ENCODE measurements at regions not wholly inside any gene's neighbourhood (a gene's known extent, or its start where the extent isn't known, plus 50 kb on each side); places are given as distances from the start of the nearest gene placed in this dataset.

DNA sequence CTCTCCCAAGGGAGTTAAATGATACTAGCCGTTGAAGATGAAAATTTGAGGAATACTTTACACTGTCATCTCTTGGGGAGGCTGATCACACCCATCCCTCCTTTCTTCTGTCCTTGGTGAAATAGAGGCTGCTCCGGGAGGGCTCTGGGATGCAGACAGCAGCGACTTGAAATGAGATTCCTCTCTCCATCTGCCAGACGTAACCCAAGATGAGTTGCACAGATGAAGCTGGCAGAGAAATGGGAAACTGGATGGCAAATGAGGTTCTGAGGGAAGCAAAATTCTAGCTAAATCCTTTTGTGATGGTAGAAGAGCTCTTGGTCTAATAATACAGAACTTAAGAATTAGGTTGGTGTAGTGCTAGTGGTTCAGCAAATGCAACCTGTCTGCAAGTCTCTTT, 201.4 kb downstream of the AASDH start:
- H3K4me3 ChIP-seq (ENCODE audit: low read depth, low read length) = no peak overlapping the region
- TF ChIP-seq, protein P1, sequence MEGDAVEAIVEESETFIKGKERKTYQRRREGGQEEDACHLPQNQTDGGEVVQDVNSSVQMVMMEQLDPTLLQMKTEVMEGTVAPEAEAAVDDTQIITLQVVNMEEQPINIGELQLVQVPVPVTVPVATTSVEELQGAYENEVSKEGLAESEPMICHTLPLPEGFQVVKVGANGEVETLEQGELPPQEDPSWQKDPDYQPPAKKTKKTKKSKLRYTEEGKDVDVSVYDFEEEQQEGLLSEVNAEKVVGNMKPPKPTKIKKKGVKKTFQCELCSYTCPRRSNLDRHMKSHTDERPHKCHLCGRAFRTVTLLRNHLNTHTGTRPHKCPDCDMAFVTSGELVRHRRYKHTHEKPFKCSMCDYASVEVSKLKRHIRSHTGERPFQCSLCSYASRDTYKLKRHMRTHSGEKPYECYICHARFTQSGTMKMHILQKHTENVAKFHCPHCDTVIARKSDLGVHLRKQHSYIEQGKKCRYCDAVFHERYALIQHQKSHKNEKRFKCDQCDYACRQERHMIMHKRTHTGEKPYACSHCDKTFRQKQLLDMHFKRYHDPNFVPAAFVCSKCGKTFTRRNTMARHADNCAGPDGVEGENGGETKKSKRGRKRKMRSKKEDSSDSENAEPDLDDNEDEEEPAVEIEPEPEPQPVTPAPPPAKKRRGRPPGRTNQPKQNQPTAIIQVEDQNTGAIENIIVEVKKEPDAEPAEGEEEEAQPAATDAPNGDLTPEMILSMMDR (IDR thresholded peaks at IDR 0.05; ENCODE audit: low read depth, low read length) = no peak
- no peak for DNase-seq (ENCODE audit: low read depth, low spot score)
- POLR2A ChIA-PET = no interaction called here
- no peak overlapping the region for H3K27ac ChIP-seq (ENCODE audit: low read depth, low read length)
- H3K27me3 ChIP-seq (ENCODE audit: control insufficient read depth, insufficient read depth, low read length) = no peaks in the 10 kb centered on the region
- CTCF ChIA-PET = no interaction called here
- no peaks in the 10 kb centered on the region for H3K9me3 ChIP-seq (ENCODE audit: control insufficient read depth, insufficient read depth, low read length)

DNA sequence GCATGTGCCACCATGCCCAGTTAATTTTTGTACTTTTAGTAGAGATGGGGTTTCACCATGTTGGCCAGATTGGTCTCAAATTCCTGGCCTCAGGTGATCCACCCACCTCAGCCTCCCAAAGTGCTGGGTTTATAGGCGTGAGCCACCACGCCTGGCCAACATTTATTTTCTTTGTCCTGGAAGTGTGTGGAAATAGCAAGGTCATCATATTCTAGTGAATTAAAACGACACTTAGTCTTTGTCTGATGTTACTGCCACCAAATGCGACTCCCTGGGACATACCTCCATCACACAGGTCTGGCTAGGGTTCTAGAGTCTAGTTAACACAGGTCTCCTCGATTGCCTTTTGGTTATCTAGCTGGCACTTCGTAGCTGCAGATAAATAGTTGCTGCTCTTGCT, 203.1 kb downstream of the AASDH start:
- ChIA-PET CTCF (no interaction called here), POLR2A (no interaction called here)
- TF ChIP-seq, protein P1 (IDR thresholded peaks at IDR 0.05; ENCODE audit: low read depth, low read length) = no peak
- Histone ChIP-seq H3K27ac (ENCODE audit: low read depth, low read length) (no peak overlapping the region), H3K4me3 (ENCODE audit: low read depth, low read length) (no peak overlapping the region), H3K27me3 (ENCODE audit: control insufficient read depth, insufficient read depth, low read length) (no peaks in the 10 kb centered on the region), H3K9me3 (ENCODE audit: control insufficient read depth, insufficient read depth, low read length) (no peaks in the 10 kb centered on the region)
- DNase-seq (ENCODE audit: low read depth, low spot score) = no peak

DNA sequence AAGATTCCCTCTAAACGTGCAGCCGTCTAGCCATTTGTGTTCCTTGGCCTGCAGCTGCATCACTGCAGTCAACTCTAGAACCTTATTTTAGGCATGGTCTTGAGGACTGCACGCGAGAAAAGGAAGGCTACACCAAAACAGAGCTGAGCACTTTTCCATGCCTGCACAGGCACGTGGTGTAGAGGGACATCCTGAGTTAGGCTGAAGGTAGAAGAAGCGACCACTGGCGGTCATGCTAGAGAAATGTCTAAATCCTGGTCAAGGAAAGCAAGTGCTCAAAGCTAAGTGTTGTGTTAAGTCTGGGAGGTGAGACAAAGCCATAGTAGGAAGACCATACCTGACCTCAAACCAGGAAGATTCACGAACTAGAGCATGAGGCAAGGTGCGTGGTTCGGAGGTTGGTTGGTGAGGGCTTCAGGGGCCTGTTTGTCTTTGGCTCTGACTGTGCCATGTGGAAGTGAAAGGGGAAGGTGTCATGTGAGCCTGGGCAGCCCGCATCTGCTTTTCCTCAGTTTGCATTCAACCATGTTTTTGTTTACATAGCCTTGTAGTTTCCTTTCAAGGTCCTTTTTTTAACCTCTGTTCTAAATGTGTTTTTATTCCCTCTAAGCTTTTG, 203.8 kb downstream of the AASDH start:
- CTCF ChIA-PET = interaction anchor here (0.6 kb wide), 1 partner anchor 40 kb away, joined by 3 read pairs; no protein-coding TSS in a partner anchor
- no peak for DNase-seq (ENCODE audit: low read depth, low spot score)
- no peaks in the 10 kb centered on the region for H3K9me3 ChIP-seq (ENCODE audit: control insufficient read depth, insufficient read depth, low read length)

DNA sequence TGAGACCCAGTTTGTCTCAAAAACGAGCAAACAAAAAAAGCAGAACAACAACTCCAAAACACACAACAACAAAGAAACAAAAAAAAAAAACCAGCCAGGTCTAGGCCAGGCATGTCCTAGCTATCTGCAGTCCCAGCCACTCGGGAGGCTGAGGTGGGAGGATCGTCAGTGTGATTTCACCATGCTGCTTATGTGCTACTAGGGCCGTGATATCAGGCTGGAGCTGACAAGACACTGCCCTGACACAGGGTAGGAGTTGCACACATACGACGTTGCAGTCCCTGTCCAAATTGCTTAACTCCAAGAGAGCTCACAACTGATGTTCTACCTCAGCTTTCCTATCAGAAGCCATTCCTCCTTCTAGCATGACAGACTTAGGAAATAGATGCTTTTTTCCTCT, 204.9 kb downstream of the AASDH start:
- POLR2A ChIA-PET = no interaction called here
- no peak for DNase-seq (ENCODE audit: low read depth, low spot score)
- H3K9me3 ChIP-seq (ENCODE audit: control insufficient read depth, insufficient read depth, low read length) = no peaks in the 10 kb centered on the region
- no peak overlapping the region for H3K4me3 ChIP-seq (ENCODE audit: low read depth, low read length)
- CTCF ChIA-PET = no interaction called here
- TF ChIP-seq, protein P1 (IDR thresholded peaks at IDR 0.05; ENCODE audit: low read depth, low read length) = no peak
- H3K27me3 ChIP-seq (ENCODE audit: control insufficient read depth, insufficient read depth, low read length) = no peaks in the 10 kb centered on the region
- H3K27ac ChIP-seq (ENCODE audit: low read depth, low read length) = no peak overlapping the region

More for the DNA sequence above, 203.8 kb downstream of the AASDH start:
- Histone ChIP-seq H3K27me3 (ENCODE audit: control insufficient read depth, insufficient read depth, low read length) (no peaks in the 10 kb centered on the region), H3K27ac (ENCODE audit: low read depth, low read length) (no peak overlapping the region), H3K4me3 (ENCODE audit: low read depth, low read length) (no peak overlapping the region)
- TF ChIP-seq, protein P1 (IDR thresholded peaks at IDR 0.05; ENCODE audit: low read depth, low read length) = no peak
- POLR2A ChIA-PET = no interaction called here

DNA sequence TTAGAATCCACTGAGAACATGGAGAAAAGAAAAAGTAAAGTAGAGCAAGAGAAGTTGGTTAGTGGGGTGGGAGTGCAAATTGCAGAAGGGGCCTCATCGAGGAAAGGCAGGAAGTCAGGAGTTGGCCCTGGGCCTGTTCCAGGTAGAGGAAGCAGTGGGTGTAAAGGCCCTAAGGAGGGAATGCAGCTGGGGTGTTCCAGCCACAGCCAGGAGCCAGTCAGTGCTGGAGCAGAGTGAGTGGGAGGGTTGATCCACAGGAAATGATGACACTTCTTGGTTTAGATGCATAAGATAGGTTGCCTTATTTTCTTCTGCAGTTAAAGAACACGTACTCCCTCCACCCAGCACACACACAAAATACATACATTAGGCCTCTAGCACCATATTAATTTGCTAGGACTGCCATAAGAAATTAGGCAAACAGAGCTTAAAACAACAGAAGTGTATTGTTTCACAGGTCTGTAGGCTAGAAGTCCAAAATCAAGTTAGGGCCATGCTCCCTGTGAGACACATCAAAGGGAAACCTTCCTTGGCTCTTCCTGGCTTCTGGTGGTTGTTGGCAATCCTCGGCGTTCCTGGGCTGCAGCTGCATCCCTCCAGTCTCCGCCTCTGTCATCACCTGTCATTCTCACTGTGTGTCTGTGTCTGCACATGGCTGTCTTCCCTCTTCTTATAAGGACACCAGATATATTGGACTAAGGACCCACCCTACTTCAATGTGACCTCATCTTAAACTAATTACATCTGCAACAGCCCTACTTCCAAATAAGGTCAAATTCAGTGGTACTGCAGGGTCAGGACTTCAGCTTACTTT, 205.9 kb downstream of the AASDH start:
- ChIA-PET CTCF (no interaction called here), POLR2A (no interaction called here)
- Histone ChIP-seq H3K27ac (ENCODE audit: low read depth, low read length) (no peak overlapping the region), H3K9me3 (ENCODE audit: control insufficient read depth, insufficient read depth, low read length) (no peaks in the 10 kb centered on the region), H3K4me3 (ENCODE audit: low read depth, low read length) (no peak overlapping the region), H3K27me3 (ENCODE audit: control insufficient read depth, insufficient read depth, low read length) (no peaks in the 10 kb centered on the region)
- TF ChIP-seq, protein P1 (IDR thresholded peaks at IDR 0.05; ENCODE audit: low read depth, low read length) = no peak
- DNase-seq (ENCODE audit: low read depth, low spot score) = no peak

All from AG04450 (cell line).